Cerebellar cortex (tissue), 1 donor: ENCODE measurements at regions not wholly inside any gene's neighbourhood (a gene's known extent, or its start where the extent isn't known, plus 50 kb on each side); places are given as distances from the start of the nearest gene placed in this dataset.

Experiments
- DNase-seq: peaks from one replicate; pipeline ENCODE4 v3.0.0-alpha.2; 2015; ENCODE audit warnings: low spot score

GRCh38 chr4:120525106-120525505 lies 397.4 kb downstream of the PRDM5 start:
- DNase-seq: no peak

- no peak for DNase-seq
Observed at GRCh38 chr4:120524237-120524636, 398.3 kb downstream of the PRDM5 start.

- DNase-seq: no peak
Observed at GRCh38 chr4:120520761-120521160, 401.8 kb downstream of the PRDM5 start.

- DNase-seq: no peak
Observed at GRCh38 chr4:120517966-120518365, 404.6 kb downstream of the PRDM5 start.

GRCh38 chr4:120509719-120510118 lies 412.8 kb downstream of the PRDM5 start:
- DNase-seq: no peak

GRCh38 chr4:120509222-120509621 lies 413.3 kb downstream of the PRDM5 start:
- DNase-seq: no peak

GRCh38 chr4:120508036-120508435 lies 414.5 kb downstream of the PRDM5 start:
- no peak for DNase-seq

GRCh38 chr4:120506536-120506935 lies 416.0 kb downstream of the PRDM5 start:
- DNase-seq: no peak

GRCh38 chr4:120498678-120499077 lies 423.8 kb downstream of the PRDM5 start:
- no peak for DNase-seq

GRCh38 chr4:120491481-120491880 lies 424.8 kb upstream of the MAD2L1 start:
- DNase-seq: no peak

- no peak for DNase-seq
Observed at GRCh38 chr4:120481756-120482155, 415.1 kb upstream of the MAD2L1 start.

- no peak for DNase-seq
Observed at GRCh38 chr4:120472447-120473131, 405.9 kb upstream of the MAD2L1 start.

GRCh38 chr4:120466429-120466828 lies 399.8 kb upstream of the MAD2L1 start:
- no peak for DNase-seq

- no peak for DNase-seq
Observed at GRCh38 chr4:120454788-120455187, 388.1 kb upstream of the MAD2L1 start.

GRCh38 chr4:120452536-120452935 lies 385.9 kb upstream of the MAD2L1 start:
- DNase-seq: no peak

GRCh38 chr4:120452001-120452400 lies 385.4 kb upstream of the MAD2L1 start:
- DNase-seq: no peak

GRCh38 chr4:120447774-120448173 lies 381.1 kb upstream of the MAD2L1 start:
- no peak for DNase-seq

GRCh38 chr4:120446051-120446567 lies 379.5 kb upstream of the MAD2L1 start:
- DNase-seq: no peak

- no peak for DNase-seq
Observed at GRCh38 chr4:120445186-120445585, 378.5 kb upstream of the MAD2L1 start.

- DNase-seq: no peak
Observed at GRCh38 chr4:120443116-120443515, 376.5 kb upstream of the MAD2L1 start.

- DNase-seq: no peak
Observed at GRCh38 chr4:120440730-120441129, 374.1 kb upstream of the MAD2L1 start.

GRCh38 chr4:120435179-120435578 lies 368.5 kb upstream of the MAD2L1 start:
- DNase-seq: no peak

GRCh38 chr4:120434756-120435155 lies 368.1 kb upstream of the MAD2L1 start:
- DNase-seq: no peak

GRCh38 chr4:120432301-120432860 lies 365.7 kb upstream of the MAD2L1 start:
- no peak for DNase-seq
